ENCODE measurements at regions not wholly inside any gene's neighbourhood (a gene's known extent, or its start where the extent isn't known, plus 50 kb on each side); places are given as distances from the start of the nearest gene placed in this dataset.

DNA sequence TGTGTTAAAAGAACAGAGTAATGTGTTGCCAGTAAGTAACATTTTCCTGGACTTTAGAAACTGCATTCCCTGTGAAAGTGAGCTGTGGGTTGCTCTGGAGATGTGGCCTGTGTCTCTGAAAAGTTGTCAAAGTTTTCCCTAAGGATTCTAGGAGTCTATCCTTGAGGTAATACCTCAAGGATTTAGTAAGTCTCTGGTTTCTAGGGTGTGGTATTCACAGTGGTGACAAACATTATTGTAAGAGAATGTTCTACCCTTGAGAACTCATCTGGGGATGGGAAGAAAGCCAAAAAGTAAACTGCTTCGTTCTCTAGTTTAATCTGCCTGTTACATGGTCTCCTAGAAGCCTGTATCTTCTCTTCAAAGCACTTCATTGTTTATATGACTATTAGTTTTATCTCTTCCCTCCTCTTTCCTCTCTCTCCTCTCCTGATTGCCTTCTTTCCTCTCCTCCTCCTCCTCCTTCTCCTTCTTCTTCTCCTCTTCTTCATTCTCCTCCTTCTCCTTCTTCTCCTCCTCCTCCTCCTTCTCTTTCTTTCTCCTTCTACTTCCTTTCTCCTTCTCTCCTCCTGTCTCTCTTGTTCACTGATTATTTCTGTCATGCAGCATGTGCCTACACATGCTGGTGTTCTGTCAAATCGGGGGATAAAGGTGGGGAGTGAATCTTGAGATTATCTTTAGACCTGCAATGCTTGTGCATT is 321.3 kb downstream of the PTTG2 start:
- CTCF ChIA-PET: no interaction called here
- Histone ChIP-seq H2AFZ (ENCODE audit: low read depth, low read length, poor library complexity, severe bottlenecking) (no peak overlapping the region), H3K27ac (ENCODE audit: low read depth, low read length) (no peak overlapping the region), H3K4me2 (ENCODE audit: low read length) (no peak overlapping the region), H3K9ac (ENCODE audit: low read length) (no peak overlapping the region), H3K27me3 (ENCODE audit: insufficient read depth, low read length) (no peaks in the 10 kb centered on the region), H3K4me1 (ENCODE audit: control insufficient read depth in 1 of 2, insufficient read depth in 2 of 2, low read length in 2 of 2) (peaks cover 4 to 10% of the 10 kb centered on the region in 2 experiments; a peak in 2 of 4 replicates), H3K79me2 (ENCODE audit: insufficient read depth, low read length) (no peaks in the 10 kb centered on the region), H3K4me3 (replicated peaks in 1 of 2; ENCODE audit: low read depth in 1 of 2, low read length in 2 of 2) (no peak overlapping the region), H3K36me3 (ENCODE audit: control insufficient read depth in 1 of 2, insufficient read depth in 2 of 2, low read length in 2 of 2) (no peaks in the 10 kb centered on the region), H3K9me3 (ENCODE audit: control insufficient read depth in 1 of 2, insufficient read depth in 1 of 2, low read depth in 1 of 2, low read length in 2 of 2) (no peaks in the 10 kb centered on the region), H3K9me2 (ENCODE audit: insufficient read depth) (no peaks in the 10 kb centered on the region), H4K20me1 (ENCODE audit: insufficient read depth) (no peaks in the 10 kb centered on the region)
- RAD21 ChIA-PET (ENCODE audit: low non-redundant PET in 1 of 2, low total read pairs in 2 of 2, uncharacterized antibody in 2 of 2, unreplicated experiment in 2 of 2): interaction anchor here in 1 of 2 experiments (0.7 kb wide), 1 partner anchor 90 kb away, joined by 4 read pairs; no protein-coding TSS in a partner anchor
- intact Hi-C loops (cut with micrococcal nuclease): no loop called here
- POLR2A ChIA-PET: no interaction called here
- DNase-seq (ENCODE audit: low read depth, low spot score) (no peak), ATAC-seq (no peak)
- no TSS peak for BruUV-seq (replicated peaks)
- TF ChIP-seq RAD21 (IDR thresholded peaks at IDR 0.05; ENCODE audit: low read depth) (no peak), SP1 (IDR thresholded peaks at IDR 0.05; ENCODE audit: low read depth) (no peak), TCF7L2 (IDR thresholded peaks at IDR 0.05; ENCODE audit: borderline replicate concordance, extremely low read depth, insufficient read depth, insufficient read length) (no peak), POLR2A (IDR thresholded peaks at IDR 0.05; ENCODE audit: borderline replicate concordance, extremely low read depth, insufficient read depth, insufficient read length) (no peak), SIN3A (IDR thresholded peaks at IDR 0.05; ENCODE audit: low read depth) (no peak), ZNF274 (IDR thresholded peaks at IDR 0.05; ENCODE audit: low read depth, low read length) (no peak), POLR2AphosphoS5 (IDR thresholded peaks at IDR 0.05; ENCODE audit: low read depth, low read length) (no peak), YY1 (IDR thresholded peaks at IDR 0.05; ENCODE audit: extremely low read depth, insufficient replicate concordance, low read depth, low read length) (no peak), ZFX (IDR thresholded peaks at IDR 0.05) (no peak), CEBPB (IDR thresholded peaks at IDR 0.05; ENCODE audit: low read depth) (no peak), ZBTB33 (IDR thresholded peaks at IDR 0.05; ENCODE audit: extremely low read depth, insufficient replicate concordance, low read length) (no peak), CTCF (IDR thresholded peaks at IDR 0.05 in 2 of 3, conservative IDR thresholded peaks at IDR 0.05 in 1 of 3; ENCODE audit: borderline replicate concordance in 1 of 3, insufficient read depth in 1 of 3, low read depth in 2 of 3, low read length in 2 of 3) (no peak), ATF3 (IDR thresholded peaks at IDR 0.05) (no peak), EGR1 (IDR thresholded peaks at IDR 0.05; ENCODE audit: low read depth) (no peak), SRF (IDR thresholded peaks at IDR 0.05; ENCODE audit: low read depth) (no peak), MAX (IDR thresholded peaks at IDR 0.05) (no peak)
